ENCODE measurements at regions not wholly inside any gene's neighbourhood (a gene's known extent, or its start where the extent isn't known, plus 50 kb on each side); places are given as distances from the start of the nearest gene placed in this dataset.

- BruUV-seq (replicated peaks) = no TSS peak
- H3K27ac Mint-ChIP-seq (ENCODE audit: low read depth, unreplicated experiment) = no peak overlapping the region
- peaks cover 7% of the 10 kb centered on the region for H3K4me1 Mint-ChIP-seq (ENCODE audit: insufficient read depth, unreplicated experiment)
- no peak overlapping the region for H3K4me3 Mint-ChIP-seq (ENCODE audit: unreplicated experiment)
- intact Hi-C loops (cut with micrococcal nuclease) = no loop called here
- H3K9me3 Mint-ChIP-seq (ENCODE audit: unreplicated experiment) = peaks cover 5% of the 10 kb centered on the region
- no peaks in the 10 kb centered on the region for H3K27me3 Mint-ChIP-seq (ENCODE audit: insufficient read depth, unreplicated experiment)
- TF ChIP-seq CTCF (IDR thresholded peaks at IDR 0.05; ENCODE audit: unreplicated experiment) = no peak
- no peaks in the 10 kb centered on the region for H3K36me3 Mint-ChIP-seq (ENCODE audit: insufficient read depth, unreplicated experiment)
- CTCF ChIA-PET = no interaction called here
- DNase-seq (ENCODE audit: unreplicated experiment) = no peak
- POLR2A ChIA-PET = no interaction called here
Measured at GRCh38 chr13:82947683-82948082, 934.6 kb downstream of the SLITRK1 start.

GRCh38 chr13:82947191-82947621, 935.1 kb downstream of the SLITRK1 start:
- Mint-ChIP-seq H3K36me3 (ENCODE audit: insufficient read depth, unreplicated experiment) (no peaks in the 10 kb centered on the region), H3K27ac (ENCODE audit: low read depth, unreplicated experiment) (no peak overlapping the region), H3K27me3 (ENCODE audit: insufficient read depth, unreplicated experiment) (no peaks in the 10 kb centered on the region), H3K4me1 (ENCODE audit: insufficient read depth, unreplicated experiment) (peaks cover 7% of the 10 kb centered on the region), H3K4me3 (ENCODE audit: unreplicated experiment) (no peak overlapping the region), H3K9me3 (ENCODE audit: unreplicated experiment) (peaks cover 5% of the 10 kb centered on the region)
- no peak for TF ChIP-seq CTCF (IDR thresholded peaks at IDR 0.05; ENCODE audit: unreplicated experiment)
- no peak for DNase-seq (ENCODE audit: unreplicated experiment)
- intact Hi-C loops (cut with micrococcal nuclease) = no loop called here
- ChIA-PET POLR2A (no interaction called here), CTCF (no interaction called here)
- no TSS peak for BruUV-seq (replicated peaks)

GRCh38 chr13:82938644-82939043, 943.6 kb downstream of the SLITRK1 start:
- no TSS peak for BruUV-seq (replicated peaks)
- intact Hi-C loops (cut with micrococcal nuclease) = no loop called here

DNA sequence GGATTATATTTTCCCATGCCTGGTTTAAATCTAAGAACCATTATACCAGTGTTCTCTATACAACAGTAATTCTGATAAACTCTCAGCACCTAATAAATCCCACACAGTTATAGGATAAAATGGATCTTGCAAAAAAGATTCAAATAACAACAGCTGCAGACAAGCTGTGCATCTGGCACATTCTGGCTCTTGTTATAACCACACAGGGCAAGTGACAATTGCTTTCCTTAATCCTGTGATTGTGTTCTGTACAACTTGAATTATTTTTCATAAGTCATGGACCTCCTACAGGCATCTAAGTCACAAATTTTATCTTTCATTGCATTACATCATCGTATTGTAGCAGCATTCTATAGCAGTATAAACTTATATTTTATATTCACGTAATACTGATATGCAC, 948.3 kb downstream of the SLITRK1 start:
- no peak for TF ChIP-seq CTCF (IDR thresholded peaks at IDR 0.05; ENCODE audit: unreplicated experiment)
- DNase-seq (ENCODE audit: unreplicated experiment) = no peak
- Mint-ChIP-seq H3K9me3 (ENCODE audit: unreplicated experiment) (no peaks in the 10 kb centered on the region), H3K36me3 (ENCODE audit: insufficient read depth, unreplicated experiment) (no peaks in the 10 kb centered on the region), H3K4me3 (ENCODE audit: unreplicated experiment) (no peak overlapping the region), H3K4me1 (ENCODE audit: insufficient read depth, unreplicated experiment) (no peaks in the 10 kb centered on the region), H3K27me3 (ENCODE audit: insufficient read depth, unreplicated experiment) (no peaks in the 10 kb centered on the region), H3K27ac (ENCODE audit: low read depth, unreplicated experiment) (no peak overlapping the region)
- ChIA-PET POLR2A (no interaction called here), CTCF (no interaction called here)
- BruUV-seq (replicated peaks) = no TSS peak
- intact Hi-C loops (cut with micrococcal nuclease) = no loop called here

More at GRCh38 chr13:82938644-82939043, 943.6 kb downstream of the SLITRK1 start:
- H3K36me3 Mint-ChIP-seq (ENCODE audit: insufficient read depth, unreplicated experiment) = no peaks in the 10 kb centered on the region
- no peak overlapping the region for H3K4me3 Mint-ChIP-seq (ENCODE audit: unreplicated experiment)
- no peak for TF ChIP-seq CTCF (IDR thresholded peaks at IDR 0.05; ENCODE audit: unreplicated experiment)
- no peaks in the 10 kb centered on the region for H3K4me1 Mint-ChIP-seq (ENCODE audit: insufficient read depth, unreplicated experiment)
- no peak overlapping the region for H3K27ac Mint-ChIP-seq (ENCODE audit: low read depth, unreplicated experiment)
- POLR2A ChIA-PET = interaction anchor here (0.6 kb wide), 1 partner anchor 938 kb away, joined by 3 read pairs; no protein-coding TSS in a partner anchor
- H3K9me3 Mint-ChIP-seq (ENCODE audit: unreplicated experiment) = no peaks in the 10 kb centered on the region
- DNase-seq (ENCODE audit: unreplicated experiment) = no peak
- H3K27me3 Mint-ChIP-seq (ENCODE audit: insufficient read depth, unreplicated experiment) = no peaks in the 10 kb centered on the region
- CTCF ChIA-PET = interaction anchor here (0.6 to 0.7 kb wide), 2 partner anchors 17 to 904 kb away, joined by 3 read pairs; no protein-coding TSS in a partner anchor
